OCI-LY7 (cell line): ENCODE measurements at regions not wholly inside any gene's neighbourhood (a gene's known extent, or its start where the extent isn't known, plus 50 kb on each side); places are given as distances from the start of the nearest gene placed in this dataset.

Experiments
- BruUV-seq: library from RNA; stranded (reverse); fragments of 400-500 nt; replicated peaks from 2 replicates; lab custom pipeline; 2021; lab: Mats Ljungman, UMichigan
- CTCF ChIA-PET: fragments of 300-600 bp; sonication (Branson Sonifier 250); formaldehyde crosslinking; loops from one replicate; lab custom pipeline; 2022; ENCODE audit warnings: antibody characterized with exemption; ENCODE audit not compliant: unreplicated experiment; lab: Charles Lee
- POLR2A ChIA-PET: fragments of 300-600 bp; sonication (Branson Sonifier 250); formaldehyde crosslinking; loops from one replicate; lab custom pipeline; 2022; ENCODE audit warnings: antibody characterized with exemption; lab: Charles Lee
- DNase-seq: peaks from one replicate; pipeline ENCODE4 v3.0.0-alpha.2; 2015; ENCODE audit warnings: low spot score
- H2AFZ ChIP-seq: fragments of 200-600 bp; sonication (generic), shearing (Covaris generic); 2 replicates; pipeline ENCODE4 v1.6.1; 2014; ENCODE audit warnings: mild to moderate bottlenecking, antibody characterized with exemption, low read length, moderate library complexity
- H3K27ac ChIP-seq: fragments of 200-600 bp; sonication (generic); 2 replicates; pipeline ENCODE4 v1.5.1; 2014; ENCODE audit warnings: mixed run types, low read depth, mild to moderate bottlenecking, moderate library complexity, low read length, inconsistent platforms; ENCODE audit not compliant: poor library complexity, severe bottlenecking
- H3K36me3 ChIP-seq: fragments of 200-600 bp; sonication (generic); 2 replicates; pipeline ENCODE4 v1.6.1; 2014; ENCODE audit warnings: mild to moderate bottlenecking, antibody characterized with exemption, low read length, moderate library complexity, mixed read lengths; ENCODE audit not compliant: insufficient read depth
- H3K4me1 ChIP-seq: fragments of 200-600 bp; sonication (generic); 2 replicates; pipeline ENCODE4 v1.5.1; 2014; ENCODE audit warnings: mild to moderate bottlenecking, low read length; ENCODE audit not compliant: insufficient read depth, poor library complexity, severe bottlenecking
- H3K4me2 ChIP-seq: fragments of 200-600 bp; sonication (generic); 2 replicates; pipeline ENCODE4 v1.6.1; 2014; ENCODE audit warnings: mild to moderate bottlenecking, low read length
- H3K4me3 ChIP-seq: fragments of 200-600 bp; sonication (generic); 2 replicates; pipeline ENCODE4 v1.5.1; 2014; ENCODE audit warnings: mild to moderate bottlenecking, low read depth, low read length; ENCODE audit not compliant: poor library complexity, severe bottlenecking
- H3K79me2 ChIP-seq: fragments of 200-600 bp; sonication (generic); 2 replicates; pipeline ENCODE4 v1.6.1; 2016; ENCODE audit warnings: low read depth, mild to moderate bottlenecking, low read length, moderate library complexity, mixed read lengths; ENCODE audit not compliant: insufficient read depth
- H3K9me2 ChIP-seq: fragments of 200-600 bp; sonication (generic); 2 replicates; pipeline ENCODE4 v1.6.1; 2016; ENCODE audit warnings: mild to moderate bottlenecking, low read length, mixed read lengths; ENCODE audit not compliant: insufficient read depth
- H3K9me3 ChIP-seq: fragments of 200-600 bp; sonication (generic); 2 replicates; pipeline ENCODE4 v1.6.1; 2014; ENCODE audit warnings: mild to moderate bottlenecking, mixed run types, low read length, mixed read lengths
- H4K20me1 ChIP-seq: fragments of 200-600 bp; sonication (generic); 2 replicates; pipeline ENCODE4 v1.6.1; 2014; ENCODE audit warnings: mild to moderate bottlenecking, antibody characterized with exemption, low read length, moderate library complexity, mixed read lengths; ENCODE audit not compliant: insufficient read depth
- EZH2phosphoT487 ChIP-seq: fragments of 200-600 bp; sonication (generic); IDR thresholded peaks from 2 replicates; pipeline ENCODE4 v1.6.1; 2018; ENCODE audit warnings: low read depth, borderline replicate concordance, mild to moderate bottlenecking, mixed run types, antibody characterized with exemption, low read length, moderate library complexity, mixed read lengths
- intact Hi-C: fragments of 100-400 bp; cut with micrococcal nuclease; formaldehyde crosslinking; loops from one replicate; pipeline ENCODE4 v1.10.0; 2022; ENCODE audit not compliant: unreplicated experiment
- TF ChIP-seq, protein P1 (sequence below): fragments of 200-600 bp; sonication (generic); conservative IDR thresholded peaks from 2 replicates; pipeline ENCODE4 v1.5.1; 2014; ENCODE audit warnings: mild to moderate bottlenecking, antibody characterized with exemption, low read length, moderate library complexity, mixed read lengths

- CTCF ChIA-PET: no interaction called here
- intact Hi-C loops: no loop called here
- no TSS peak for BruUV-seq
- no peaks in the 10 kb centered on the region for H3K9me3 ChIP-seq
- H3K4me1 ChIP-seq: no peaks in the 10 kb centered on the region
- POLR2A ChIA-PET: no interaction called here
- H3K9me2 ChIP-seq: no peaks in the 10 kb centered on the region
- H3K27ac ChIP-seq: no peak overlapping the region
- H2AFZ ChIP-seq: no peak overlapping the region
- no peaks in the 10 kb centered on the region for H3K36me3 ChIP-seq
- no peak overlapping the region for H3K4me3 ChIP-seq
- TF ChIP-seq EZH2phosphoT487: no peak
- TF ChIP-seq, protein P1, sequence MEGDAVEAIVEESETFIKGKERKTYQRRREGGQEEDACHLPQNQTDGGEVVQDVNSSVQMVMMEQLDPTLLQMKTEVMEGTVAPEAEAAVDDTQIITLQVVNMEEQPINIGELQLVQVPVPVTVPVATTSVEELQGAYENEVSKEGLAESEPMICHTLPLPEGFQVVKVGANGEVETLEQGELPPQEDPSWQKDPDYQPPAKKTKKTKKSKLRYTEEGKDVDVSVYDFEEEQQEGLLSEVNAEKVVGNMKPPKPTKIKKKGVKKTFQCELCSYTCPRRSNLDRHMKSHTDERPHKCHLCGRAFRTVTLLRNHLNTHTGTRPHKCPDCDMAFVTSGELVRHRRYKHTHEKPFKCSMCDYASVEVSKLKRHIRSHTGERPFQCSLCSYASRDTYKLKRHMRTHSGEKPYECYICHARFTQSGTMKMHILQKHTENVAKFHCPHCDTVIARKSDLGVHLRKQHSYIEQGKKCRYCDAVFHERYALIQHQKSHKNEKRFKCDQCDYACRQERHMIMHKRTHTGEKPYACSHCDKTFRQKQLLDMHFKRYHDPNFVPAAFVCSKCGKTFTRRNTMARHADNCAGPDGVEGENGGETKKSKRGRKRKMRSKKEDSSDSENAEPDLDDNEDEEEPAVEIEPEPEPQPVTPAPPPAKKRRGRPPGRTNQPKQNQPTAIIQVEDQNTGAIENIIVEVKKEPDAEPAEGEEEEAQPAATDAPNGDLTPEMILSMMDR: no peak
- DNase-seq: no peak
- no peaks in the 10 kb centered on the region for H4K20me1 ChIP-seq
- no peak overlapping the region for H3K4me2 ChIP-seq
- H3K79me2 ChIP-seq: no peaks in the 10 kb centered on the region
Observed at GRCh38 chr1:114037631-114037890, 58.3 kb downstream of the OLFML3 start.

DNA sequence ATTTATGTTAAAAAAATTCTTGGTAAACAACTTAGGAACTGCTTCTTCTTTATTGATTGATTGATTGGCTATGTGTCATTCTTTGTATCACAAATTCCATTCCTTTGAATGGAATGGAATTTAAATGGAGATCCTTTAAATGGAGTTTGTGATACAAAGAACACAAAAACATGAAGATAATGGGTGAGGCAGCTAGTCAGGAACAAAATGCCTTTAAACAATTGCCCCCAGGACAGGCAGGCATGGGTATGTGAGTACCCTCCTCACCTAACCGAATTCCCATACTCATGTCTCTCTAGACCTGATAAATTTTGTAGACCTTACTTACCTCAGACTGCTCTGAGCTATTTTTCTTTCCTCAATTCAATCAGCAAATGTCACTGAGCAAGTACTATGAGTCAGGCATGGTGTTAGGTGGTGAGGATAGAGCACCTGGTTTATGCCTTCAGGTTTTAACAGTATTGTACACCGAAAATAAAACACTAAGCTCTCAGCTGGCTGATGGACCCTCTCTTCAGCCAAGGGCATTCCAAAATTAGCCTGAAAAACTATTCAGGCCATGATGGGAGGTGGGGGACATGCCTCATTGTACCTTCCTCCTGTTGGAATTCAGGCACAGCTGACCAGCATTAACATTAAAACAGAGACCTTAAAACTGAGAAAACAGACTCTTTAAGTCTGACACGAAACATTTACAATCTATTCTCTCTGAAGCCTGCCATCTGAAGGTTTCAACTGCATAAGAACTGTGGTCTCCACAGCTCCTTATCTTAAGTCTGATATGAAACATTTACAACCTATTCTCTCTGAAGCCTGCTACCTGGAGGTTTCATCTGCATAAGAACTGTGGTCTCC is 58.9 kb downstream of the OLFML3 start:
- POLR2A ChIA-PET: interaction anchor here (0.6 to 1.3 kb wide), 3 partner anchors 46 to 545 kb away, joined by 4 read pairs; no protein-coding TSS in a partner anchor
- Histone ChIP-seq H4K20me1 (no peaks in the 10 kb centered on the region), H3K4me2 (no peak overlapping the region), H3K4me1 (no peaks in the 10 kb centered on the region), H3K36me3 (no peaks in the 10 kb centered on the region), H2AFZ (no peak overlapping the region), H3K9me3 (no peaks in the 10 kb centered on the region), H3K9me2 (no peaks in the 10 kb centered on the region), H3K4me3 (no peak overlapping the region), H3K27ac (no peak overlapping the region), H3K79me2 (no peaks in the 10 kb centered on the region)
- no peak for DNase-seq
- CTCF ChIA-PET: no interaction called here
- intact Hi-C loops: no loop called here
- BruUV-seq: no TSS peak
- TF ChIP-seq EZH2phosphoT487: no peak
- TF ChIP-seq, protein P1: no peak
